ENCODE measurements at regions not wholly inside any gene's neighbourhood (a gene's known extent, or its start where the extent isn't known, plus 50 kb on each side); places are given as distances from the start of the nearest gene placed in this dataset.

- BruUV-seq (replicated peaks), result no TSS peak
- H3K23ac ChIP-seq (ENCODE audit: low read depth, low read length), result 0 out of 2 replicates have a peak overlapping the region, but pooled peaks have one; percentile 1
- H2BK5ac ChIP-seq (ENCODE audit: low read depth, low read length, poor library complexity, severe bottlenecking), result peak overlapping the region; percentile 7
- H3K4me1 ChIP-seq (ENCODE audit: control insufficient read depth, insufficient read depth, low read length), result peaks cover 15% of the 10 kb centered on the region
- peak overlapping the region; percentile 60; the same call in 1 of the 2 replicates for H3K18ac ChIP-seq (ENCODE audit: low read depth, low read length)
- H3K9ac ChIP-seq (ENCODE audit: low read depth, low read length), result no peak overlapping the region
- H3K4me2 ChIP-seq (ENCODE audit: low read depth, low read length), result no peak overlapping the region
- H3K4ac ChIP-seq (ENCODE audit: low read depth, low read length), result peak overlapping the region; percentile 93
- POLR2A ChIA-PET (ENCODE audit: unreplicated experiment), result no interaction called here
- no peaks in the 10 kb centered on the region for H3K79me1 ChIP-seq (ENCODE audit: low read depth in 1 of 2, low read length in 2 of 2)
- peak overlapping the region; percentile 89 for H2AK5ac ChIP-seq (ENCODE audit: low read depth, low read length)
- no peaks in the 10 kb centered on the region for H3K27me3 ChIP-seq (ENCODE audit: control insufficient read depth, insufficient read depth, low read length)
- CTCF ChIA-PET, result no interaction called here
- H3K27ac ChIP-seq (ENCODE audit: insufficient read depth, low read length), result no peak overlapping the region
- dilution Hi-C loops (cut with HindIII; ENCODE audit: low sequenced_read_pairs, unreplicated experiment) (no loop called here), in situ Hi-C loops (cut with MboI; ENCODE audit: low sequenced_read_pairs) (no loop called here), intact Hi-C loops (cut with micrococcal nuclease) (no loop called here)
- peak overlapping the region; percentile 94; the same call in 2 of the 3 replicates for H2BK15ac ChIP-seq (ENCODE audit: low read depth, low read length)
- peak overlapping the region; percentile 92 for H2BK120ac ChIP-seq (ENCODE audit: low read depth, low read length)
- H3K56ac ChIP-seq (ENCODE audit: extremely low read depth, insufficient read depth, low read length), result no peak overlapping the region; the same call in 1 of the 2 replicates
- H2AFZ ChIP-seq (replicated peaks; ENCODE audit: low read length, poor library complexity), result peak overlapping the region; percentile 39
- ATAC-seq (ENCODE audit: low read depth), result no peak
- TF ChIP-seq SMC3 (IDR thresholded peaks at IDR 0.05; ENCODE audit: low read depth, low read length), result no peak
- peak overlapping the region; percentile 88 for H4K91ac ChIP-seq (ENCODE audit: insufficient read depth, low read depth, low read length)
- H4K8ac ChIP-seq (ENCODE audit: low read depth in 2 of 2, low read length in 2 of 2), result peak overlapping the region; percentile 44 to 47; a peak in 2 of 4 replicates
- H2BK20ac ChIP-seq (ENCODE audit: low read depth, low read length), result peak overlapping the region; percentile 83
- H2AK9ac ChIP-seq (replicated peaks; ENCODE audit: low read depth, low read length, poor library complexity), result no peak overlapping the region
- peaks cover 4% of the 10 kb centered on the region; the same call in 1 of the 2 replicates for H3K9me3 ChIP-seq (ENCODE audit: control insufficient read depth, insufficient read depth, low read length)
- peak overlapping the region; percentile 59 for H4K5ac ChIP-seq (ENCODE audit: low read depth, low read length)
- WGBS, 2 experiments (ENCODE audit: extremely low coverage in 2 of 2, insufficient read length in 1 of 2), result no CpG with 5 or more reads among the region's 14 CpGs
- H3K36me3 ChIP-seq (ENCODE audit: control insufficient read depth, insufficient read depth, low read length), result no peaks in the 10 kb centered on the region
- H3K4me3 ChIP-seq (ENCODE audit: insufficient read depth, low read depth, low read length), result no peak overlapping the region
- H4K20me1 ChIP-seq (ENCODE audit: insufficient read depth, low read length), result no peaks in the 10 kb centered on the region
- peaks cover 17% of the 10 kb centered on the region for H3K9me1 ChIP-seq (ENCODE audit: insufficient read depth, low read length)
- peak; percentile 43 for DNase-seq
- H3K14ac ChIP-seq (replicated peaks; ENCODE audit: low read depth, low read length), result peak overlapping the region; percentile 74
Observed at GRCh38 chr7:45973725-45974532, 52.9 kb upstream of the IGFBP3 start.

All from IMR-90 (cell line).